Ovary (tissue), 7 donors: ENCODE measurements at regions not wholly inside any gene's neighbourhood (a gene's known extent, or its start where the extent isn't known, plus 50 kb on each side); places are given as distances from the start of the nearest gene placed in this dataset.

ENCODE experiments used
- DNase-seq, 5 donors: peaks; one replicate each; pipeline ENCODE4 v3.0.0-alpha.2; 2019 to 2020
- H3K27ac ChIP-seq, 2 donors: fragments of 200-600 bp; one replicate each; pipeline versions ENCODE4 v1.5.1 to v1.8.0; 2019 to 2022
- H3K27me3 ChIP-seq: fragments of 200-600 bp; one replicate; pipeline ENCODE4 v1.8.0; 2022
- H3K36me3 ChIP-seq: fragments of 200-600 bp; sonication (generic); one replicate; pipeline ENCODE4 v1.5.1; 2019
- H3K4me1 ChIP-seq: one replicate; pipeline ENCODE4 v1.8.1; 2013; ENCODE audit warnings: mild to moderate bottlenecking, moderate library complexity; ENCODE audit not compliant: insufficient read depth
- H3K4me3 ChIP-seq: fragments of 200-600 bp; sonication (generic); one replicate; pipeline ENCODE4 v1.5.1; 2017
- H3K9me3 ChIP-seq, 2 donors: fragments of 200-600 bp in 1 of 2; sonication (generic) in 1 of 2; one replicate each; pipeline versions ENCODE4 v1.5.1 to v1.8.1; 2013 to 2019; ENCODE audit warnings: mild to moderate bottlenecking in 1 of 2, moderate library complexity in 1 of 2
- CTCF ChIP-seq, 3 donors: fragments of 450-650 bp in 2 of 3; fragments of 200-600 bp in 1 of 3; IDR thresholded peaks; one replicate each; pipeline versions ENCODE4 v1.5.1 to v1.8.0; 2016 to 2022; ENCODE audit warnings: antibody characterized with exemption in 3 of 3, mild to moderate bottlenecking in 1 of 3
- EP300 ChIP-seq: sonication (generic); formaldehyde crosslinking; IDR thresholded peaks from one replicate; pipeline ENCODE4 v1.6.1; 2017; ENCODE audit warnings: antibody characterized with exemption
- POLR2A ChIP-seq: fragments of 450-650 bp; IDR thresholded peaks from one replicate; pipeline ENCODE4 v1.6.1; 2017; ENCODE audit warnings: antibody characterized with exemption, mild to moderate bottlenecking, moderate library complexity
- WGBS, 3 donors: extraction: QIAGEN DNeasy Blood & Tissue Kit in 1 of 3; methylation state at CpG; one replicate each; pipeline versions ENCODE4 v1.1.5 to v1.1.7; 2013 to 2017; 5-methylcytosine and 5-hydroxymethylcytosine counted together
- intact Hi-C, 4 donors: fragments of 100-400 bp; cut with DNase I; formaldehyde crosslinking; loops; one replicate each; pipeline versions ENCODE4 v1.11.0 to v1.15.1; 2022 to 2023
- donor health status: DM: no; HTN: no; CAD: no; lungs with moderate emphysema.
- donor health status: DM: no; HTN: no; CAD: no.
- donor health status: Bipolar disorder and iron deficiency.
- donor health status: DM: no; HTN: no; CAD: no.
- donor health status: DM: yes; HTN: yes; CAD: no.

DNA sequence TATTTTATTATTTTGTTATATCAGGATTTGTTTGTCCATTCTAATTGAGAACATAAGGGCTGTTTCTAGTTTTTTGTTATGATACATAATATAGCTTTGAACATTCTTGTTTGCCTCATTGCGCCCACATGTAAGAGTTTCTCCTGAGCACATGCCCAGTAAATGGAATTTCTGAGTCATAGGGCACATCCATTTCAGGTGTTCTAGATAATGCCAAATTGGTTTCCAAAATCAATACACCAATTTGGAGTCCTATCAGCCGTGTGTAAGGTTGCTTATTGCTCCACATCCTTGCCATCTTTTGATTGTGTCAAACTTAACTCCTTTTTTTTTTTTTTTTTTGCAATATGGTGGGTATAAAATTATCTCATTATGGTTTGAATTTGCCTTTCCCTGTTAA is 97.9 kb upstream of the RESF1 start:
- no peak overlapping the region for H3K27ac ChIP-seq
- intact Hi-C loops: no loop called here
- H3K9me3 ChIP-seq: no peaks in the 10 kb centered on the region
- TF ChIP-seq CTCF (IDR thresholded peaks at IDR 0.05) (no peak), POLR2A (no peak), EP300 (no peak)
- no peaks in the 10 kb centered on the region for H3K4me1 ChIP-seq
- no peak for DNase-seq
- no peaks in the 10 kb centered on the region for H3K36me3 ChIP-seq
- no peak overlapping the region for H3K4me3 ChIP-seq
- 71 to 95% (median 93%) methylated on average over 2 of the region's 2 CpGs for WGBS, 3 donors
- no peaks in the 10 kb centered on the region for H3K27me3 ChIP-seq

DNA sequence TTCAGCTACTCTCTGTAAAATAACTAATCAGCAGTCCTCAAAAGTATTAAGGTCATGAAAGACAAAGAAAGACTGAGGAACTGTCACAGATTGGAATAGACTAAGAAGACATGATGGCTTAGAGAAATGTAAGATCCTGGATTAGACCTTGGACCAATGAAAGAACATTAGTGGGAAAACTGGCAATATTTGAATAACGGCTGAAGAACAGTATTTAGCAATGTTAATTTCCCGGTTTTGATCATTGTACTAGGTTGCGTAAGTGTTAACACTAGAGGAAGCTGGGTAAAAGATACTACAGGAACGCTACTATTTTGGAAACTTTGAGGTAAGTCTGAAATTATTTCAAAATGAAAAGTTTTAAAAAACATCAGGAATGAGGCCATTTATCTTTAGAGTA is 98.8 kb upstream of the RESF1 start:
- no peaks in the 10 kb centered on the region for H3K36me3 ChIP-seq
- no peaks in the 10 kb centered on the region for H3K27me3 ChIP-seq
- H3K9me3 ChIP-seq: no peaks in the 10 kb centered on the region
- no peak for DNase-seq
- H3K4me1 ChIP-seq: no peaks in the 10 kb centered on the region
- intact Hi-C loops: no loop called here
- TF ChIP-seq CTCF (IDR thresholded peaks at IDR 0.05) (no peak), EP300 (no peak), POLR2A (no peak)
- no peak overlapping the region for H3K27ac ChIP-seq
- 75 to 85% (median 82%) methylated on average over 4 of the region's 4 CpGs for WGBS, 3 donors
- H3K4me3 ChIP-seq: no peak overlapping the region

DNA sequence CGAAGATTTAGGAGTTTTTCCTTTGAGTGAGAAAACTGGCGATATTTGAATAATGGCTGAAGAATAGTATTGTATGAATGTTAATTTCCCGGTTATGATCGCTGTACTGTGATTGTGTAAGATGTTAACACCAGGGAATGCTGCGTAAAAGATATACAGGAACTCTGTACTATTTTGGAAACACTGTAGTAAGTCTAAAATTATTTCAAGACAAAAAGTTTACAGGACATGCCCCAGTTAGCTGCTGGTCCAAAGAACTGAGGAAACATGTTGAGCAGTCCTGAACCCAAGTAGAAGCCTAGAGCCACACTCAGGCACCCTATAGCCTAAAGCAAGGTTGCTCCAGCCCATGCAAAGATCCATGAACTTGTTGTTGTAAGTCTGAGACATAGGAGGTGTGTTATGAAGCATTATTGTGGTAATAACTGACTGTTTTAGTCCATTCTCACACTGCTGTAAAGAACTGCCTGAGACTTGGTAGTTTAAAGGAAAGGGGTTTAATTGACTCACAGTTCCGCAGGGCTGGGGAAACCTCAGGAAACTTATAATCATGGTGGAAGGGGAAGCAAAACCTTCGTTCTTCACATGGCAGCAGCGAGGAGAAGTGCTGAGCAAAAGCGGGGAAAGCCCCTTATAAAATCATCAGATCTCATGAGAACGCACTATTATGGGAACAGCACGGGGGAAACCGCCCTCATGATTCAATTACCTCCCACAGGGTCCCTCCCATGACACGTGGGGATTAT is 99.8 kb upstream of the RESF1 start:
- Histone ChIP-seq H3K4me1 (no peaks in the 10 kb centered on the region), H3K36me3 (no peaks in the 10 kb centered on the region), H3K27ac (no peak overlapping the region), H3K27me3 (no peaks in the 10 kb centered on the region), H3K9me3 (no peaks in the 10 kb centered on the region), H3K4me3 (no peak overlapping the region)
- no peak for TF ChIP-seq POLR2A
- TF ChIP-seq EP300: no peak
- TF ChIP-seq CTCF (IDR thresholded peaks at IDR 0.05): no peak
- WGBS, 3 donors: 88 to 92% (median 91%) methylated on average over 13 of the region's 13 CpGs
- intact Hi-C loops: no loop called here
- DNase-seq: no peak

- DNase-seq: no peak
- Histone ChIP-seq H3K9me3 (no peaks in the 10 kb centered on the region), H3K4me3 (no peak overlapping the region), H3K27ac (no peak overlapping the region), H3K27me3 (no peaks in the 10 kb centered on the region), H3K36me3 (no peaks in the 10 kb centered on the region), H3K4me1 (no peaks in the 10 kb centered on the region)
- WGBS, 3 donors: 90 to 91% (median 90%) methylated on average over 5 of the region's 5 CpGs
- intact Hi-C loops: no loop called here
- no peak for TF ChIP-seq CTCF (IDR thresholded peaks at IDR 0.05)
- no peak for TF ChIP-seq EP300
- no peak for TF ChIP-seq POLR2A
Measured at GRCh38 chr12:31855427-31855826, 103.8 kb upstream of the RESF1 start.
